HT-29 (cell line): ENCODE measurements at regions not wholly inside any gene's neighbourhood (a gene's known extent, or its start where the extent isn't known, plus 50 kb on each side); places are given as distances from the start of the nearest gene placed in this dataset.
"Not testable (repeated sequence)": the region's sequence is repeated elsewhere in the genome, so short reads cannot be mapped to it uniquely, and the experiment has no call there.

ENCODE experiments used
- DNase-seq: peaks from one replicate; pipeline ENCODE4 v3.0.0-alpha.2; 2015; ENCODE audit warnings: low spot score

- no peak for DNase-seq
Observed at GRCh38 chr13:89204435-89204834, 1533.3 kb downstream of the SLITRK5 start.

GRCh38 chr13:89205856-89206520, 1534.8 kb downstream of the SLITRK5 start:
- DNase-seq = no peak

- no peak for DNase-seq
Observed at GRCh38 chr13:89212186-89212585, 1541.0 kb downstream of the SLITRK5 start.

GRCh38 chr13:89214185-89214584, 1543.0 kb downstream of the SLITRK5 start:
- DNase-seq = no peak

GRCh38 chr13:89215319-89215718, 1544.1 kb downstream of the SLITRK5 start:
- not testable (repeated sequence) for DNase-seq

GRCh38 chr13:89217813-89218212, 1546.6 kb downstream of the SLITRK5 start:
- no peak for DNase-seq

- DNase-seq = no peak
Observed at GRCh38 chr13:89221557-89222158, 1550.5 kb downstream of the SLITRK5 start.

- DNase-seq = no peak
Observed at GRCh38 chr13:89227356-89227755, 1556.2 kb downstream of the SLITRK5 start.

- no peak for DNase-seq
Observed at GRCh38 chr13:89238496-89238895, 1567.3 kb downstream of the SLITRK5 start.

- DNase-seq = no peak
Observed at GRCh38 chr13:89239361-89240127, 1568.4 kb downstream of the SLITRK5 start.

GRCh38 chr13:89255844-89256406, 1584.8 kb downstream of the SLITRK5 start:
- DNase-seq = no peak

- no peak for DNase-seq
Observed at GRCh38 chr13:89267734-89268133, 1596.6 kb downstream of the SLITRK5 start.

- DNase-seq = no peak
Observed at GRCh38 chr13:89269737-89270136, 1598.6 kb downstream of the SLITRK5 start.

- no peak for DNase-seq
Observed at GRCh38 chr13:89270736-89271135, 1599.6 kb downstream of the SLITRK5 start.

- no peak for DNase-seq
Observed at GRCh38 chr13:89279374-89279773, 1608.2 kb downstream of the SLITRK5 start.

GRCh38 chr13:89281331-89281730, 1610.2 kb downstream of the SLITRK5 start:
- no peak for DNase-seq

- DNase-seq = no peak
Observed at GRCh38 chr13:89282241-89282640, 1611.1 kb downstream of the SLITRK5 start.

GRCh38 chr13:89287381-89287780, 1616.2 kb downstream of the SLITRK5 start:
- no peak for DNase-seq

- no peak for DNase-seq
Observed at GRCh38 chr13:89294115-89294867, 1623.1 kb downstream of the SLITRK5 start.

GRCh38 chr13:89307278-89307677, 1636.1 kb downstream of the SLITRK5 start:
- no peak for DNase-seq

- DNase-seq = no peak
Observed at GRCh38 chr13:89310943-89311672, 1639.9 kb downstream of the SLITRK5 start.
